ENCODE measurements at regions not wholly inside any gene's neighbourhood (a gene's known extent, or its start where the extent isn't known, plus 50 kb on each side); places are given as distances from the start of the nearest gene placed in this dataset.

GRCh38 chr2:234771980-234772732 lies 179.7 kb upstream of the SH3BP4 start:
- TF ChIP-seq, protein P1, sequence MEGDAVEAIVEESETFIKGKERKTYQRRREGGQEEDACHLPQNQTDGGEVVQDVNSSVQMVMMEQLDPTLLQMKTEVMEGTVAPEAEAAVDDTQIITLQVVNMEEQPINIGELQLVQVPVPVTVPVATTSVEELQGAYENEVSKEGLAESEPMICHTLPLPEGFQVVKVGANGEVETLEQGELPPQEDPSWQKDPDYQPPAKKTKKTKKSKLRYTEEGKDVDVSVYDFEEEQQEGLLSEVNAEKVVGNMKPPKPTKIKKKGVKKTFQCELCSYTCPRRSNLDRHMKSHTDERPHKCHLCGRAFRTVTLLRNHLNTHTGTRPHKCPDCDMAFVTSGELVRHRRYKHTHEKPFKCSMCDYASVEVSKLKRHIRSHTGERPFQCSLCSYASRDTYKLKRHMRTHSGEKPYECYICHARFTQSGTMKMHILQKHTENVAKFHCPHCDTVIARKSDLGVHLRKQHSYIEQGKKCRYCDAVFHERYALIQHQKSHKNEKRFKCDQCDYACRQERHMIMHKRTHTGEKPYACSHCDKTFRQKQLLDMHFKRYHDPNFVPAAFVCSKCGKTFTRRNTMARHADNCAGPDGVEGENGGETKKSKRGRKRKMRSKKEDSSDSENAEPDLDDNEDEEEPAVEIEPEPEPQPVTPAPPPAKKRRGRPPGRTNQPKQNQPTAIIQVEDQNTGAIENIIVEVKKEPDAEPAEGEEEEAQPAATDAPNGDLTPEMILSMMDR (IDR thresholded peaks at IDR 0.05), result no peak
- no peaks in the 10 kb centered on the region for H3K36me3 ChIP-seq
- H3K27me3 ChIP-seq, result no peaks in the 10 kb centered on the region
- H3K9me3 ChIP-seq, result no peaks in the 10 kb centered on the region
- no peak overlapping the region for H3K27ac ChIP-seq
- DNase-seq (ENCODE audit: low spot score in 2 of 2), result no peak
- H3K4me1 ChIP-seq, result no peaks in the 10 kb centered on the region
- H3K4me3 ChIP-seq, result no peak overlapping the region
- intact Hi-C loops (cut with DNase I), result no loop called here

DNA sequence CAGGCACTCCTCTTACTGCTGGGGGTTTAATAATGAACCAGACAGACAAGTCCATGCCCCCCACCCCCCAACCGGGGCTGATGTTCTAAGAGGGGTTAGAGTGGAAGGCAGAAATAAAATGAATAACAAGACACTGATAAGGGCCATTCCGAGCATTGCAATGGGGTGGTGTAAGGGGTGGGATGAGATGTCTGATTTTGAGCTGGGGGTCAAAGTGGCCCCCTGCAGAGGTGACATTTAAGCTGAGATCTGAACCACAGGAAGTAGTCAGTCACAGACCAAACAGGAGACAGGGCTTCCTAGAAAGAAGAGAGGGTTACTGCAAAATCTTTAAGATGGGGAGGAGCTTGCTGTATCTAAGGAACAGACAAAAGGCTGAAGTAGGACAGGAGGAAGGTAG lies 180.6 kb upstream of the SH3BP4 start:
- Histone ChIP-seq H3K4me1 (no peaks in the 10 kb centered on the region), H3K36me3 (no peaks in the 10 kb centered on the region), H3K27ac (no peak overlapping the region), H3K9me3 (no peaks in the 10 kb centered on the region), H3K4me3 (no peak overlapping the region), H3K27me3 (no peaks in the 10 kb centered on the region)
- intact Hi-C loops (cut with DNase I), result no loop called here
- no peak for DNase-seq (ENCODE audit: low spot score in 2 of 2)
- TF ChIP-seq, protein P1 (IDR thresholded peaks at IDR 0.05), result no peak

GRCh38 chr2:234770715-234771141 lies 181.1 kb upstream of the SH3BP4 start:
- TF ChIP-seq, protein P1 (IDR thresholded peaks at IDR 0.05), result no peak
- intact Hi-C loops (cut with DNase I), result no loop called here
- H3K4me1 ChIP-seq, result no peaks in the 10 kb centered on the region
- no peaks in the 10 kb centered on the region for H3K36me3 ChIP-seq
- no peaks in the 10 kb centered on the region for H3K27me3 ChIP-seq
- DNase-seq (ENCODE audit: low spot score in 2 of 2), result no peak
- no peak overlapping the region for H3K4me3 ChIP-seq
- no peaks in the 10 kb centered on the region for H3K9me3 ChIP-seq
- no peak overlapping the region for H3K27ac ChIP-seq

- Histone ChIP-seq H3K27ac (no peak overlapping the region), H3K36me3 (no peaks in the 10 kb centered on the region), H3K27me3 (no peaks in the 10 kb centered on the region), H3K9me3 (no peaks in the 10 kb centered on the region), H3K4me3 (no peak overlapping the region), H3K4me1 (no peaks in the 10 kb centered on the region)
- intact Hi-C loops (cut with DNase I), result no loop called here
- DNase-seq (ENCODE audit: low spot score in 2 of 2), result no peak
- TF ChIP-seq, protein P1 (IDR thresholded peaks at IDR 0.05), result no peak
These were observed 181.7 kb upstream of the SH3BP4 start for GRCh38 chr2:234770031-234770506.

DNA sequence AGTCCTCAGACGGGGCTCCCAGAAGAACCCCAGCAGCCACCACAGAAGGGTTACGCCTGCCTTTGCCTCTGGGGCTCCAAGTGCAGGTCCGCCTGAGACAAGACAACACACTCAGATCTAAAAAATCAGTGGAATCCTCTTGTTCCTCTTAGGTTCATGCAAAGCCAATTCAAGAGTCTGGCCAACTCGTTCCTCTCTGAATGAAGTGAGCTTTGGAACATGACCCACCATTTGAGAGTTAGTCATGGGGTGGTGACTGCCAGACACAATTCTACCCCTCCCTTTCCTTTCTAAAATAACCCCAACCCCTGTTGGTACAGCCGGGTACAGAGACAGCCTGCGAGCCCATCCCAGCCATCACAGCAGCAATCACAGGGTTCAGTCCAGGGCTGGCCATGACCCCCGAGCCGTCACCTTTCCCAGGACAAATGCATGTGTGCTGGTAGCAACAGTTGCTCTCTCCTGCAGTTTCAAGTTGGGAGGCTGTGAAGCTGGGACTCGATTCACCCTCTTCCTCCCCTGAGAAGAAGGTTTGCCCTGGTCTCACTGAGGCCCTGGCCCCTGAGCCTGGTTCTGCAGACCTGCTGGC lies 183.1 kb upstream of the SH3BP4 start:
- TF ChIP-seq, protein P1 (IDR thresholded peaks at IDR 0.05), result no peak
- Histone ChIP-seq H3K9me3 (no peaks in the 10 kb centered on the region), H3K27me3 (no peaks in the 10 kb centered on the region), H3K4me3 (no peak overlapping the region), H3K27ac (no peak overlapping the region), H3K4me1 (no peaks in the 10 kb centered on the region), H3K36me3 (no peaks in the 10 kb centered on the region)
- intact Hi-C loops (cut with DNase I), result no loop called here
- no peak for DNase-seq (ENCODE audit: low spot score in 2 of 2)
